Fibroblast of mammary gland (primary cell): ENCODE measurements at regions not wholly inside any gene's neighbourhood (a gene's known extent, or its start where the extent isn't known, plus 50 kb on each side); places are given as distances from the start of the nearest gene placed in this dataset.

ENCODE experiments used
- DNase-seq: peaks from one replicate; pipeline ENCODE4 v3.0.0-alpha.2; 2010; ENCODE audit warnings: low read depth
- H3K4me3 ChIP-seq: 2 replicates; pipeline ENCODE4 v1.5.1; 2011; ENCODE audit warnings: low read depth, mild to moderate bottlenecking, low read length, moderate library complexity; ENCODE audit not compliant: control insufficient read depth
- TF ChIP-seq, protein P1 (sequence below): conservative IDR thresholded peaks from 2 replicates; pipeline ENCODE4 v1.5.1; 2011; ENCODE audit warnings: low read depth, low read length, inconsistent platforms; ENCODE audit not compliant: control insufficient read depth, insufficient read depth

DNA sequence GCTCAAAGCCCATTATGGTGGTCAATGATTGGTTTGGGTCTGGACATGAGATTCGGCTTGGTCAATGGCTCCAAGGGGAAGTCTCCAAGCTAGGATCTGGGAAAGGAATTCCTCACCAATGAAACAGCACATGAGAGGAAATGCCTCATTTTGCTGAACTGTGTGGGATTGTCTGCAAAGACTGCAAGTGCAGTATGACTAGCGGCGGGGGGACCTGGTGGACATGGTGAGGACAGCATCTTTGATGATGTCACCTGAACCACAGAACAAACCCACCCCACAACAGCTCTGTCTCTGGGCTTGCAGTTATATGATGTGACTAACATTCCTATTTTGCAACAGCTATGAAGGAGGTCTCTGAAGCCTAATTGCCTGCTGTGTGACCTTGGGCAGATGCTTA is 50.6 kb upstream of the NKD1 start:
- no peak overlapping the region for H3K4me3 ChIP-seq
- TF ChIP-seq, protein P1, sequence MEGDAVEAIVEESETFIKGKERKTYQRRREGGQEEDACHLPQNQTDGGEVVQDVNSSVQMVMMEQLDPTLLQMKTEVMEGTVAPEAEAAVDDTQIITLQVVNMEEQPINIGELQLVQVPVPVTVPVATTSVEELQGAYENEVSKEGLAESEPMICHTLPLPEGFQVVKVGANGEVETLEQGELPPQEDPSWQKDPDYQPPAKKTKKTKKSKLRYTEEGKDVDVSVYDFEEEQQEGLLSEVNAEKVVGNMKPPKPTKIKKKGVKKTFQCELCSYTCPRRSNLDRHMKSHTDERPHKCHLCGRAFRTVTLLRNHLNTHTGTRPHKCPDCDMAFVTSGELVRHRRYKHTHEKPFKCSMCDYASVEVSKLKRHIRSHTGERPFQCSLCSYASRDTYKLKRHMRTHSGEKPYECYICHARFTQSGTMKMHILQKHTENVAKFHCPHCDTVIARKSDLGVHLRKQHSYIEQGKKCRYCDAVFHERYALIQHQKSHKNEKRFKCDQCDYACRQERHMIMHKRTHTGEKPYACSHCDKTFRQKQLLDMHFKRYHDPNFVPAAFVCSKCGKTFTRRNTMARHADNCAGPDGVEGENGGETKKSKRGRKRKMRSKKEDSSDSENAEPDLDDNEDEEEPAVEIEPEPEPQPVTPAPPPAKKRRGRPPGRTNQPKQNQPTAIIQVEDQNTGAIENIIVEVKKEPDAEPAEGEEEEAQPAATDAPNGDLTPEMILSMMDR: no peak
- DNase-seq: peak; percentile 32

GRCh38 chr16:50496990-50497389 is 51.2 kb upstream of the NKD1 start:
- TF ChIP-seq, protein P1: no peak
- DNase-seq: no peak
- H3K4me3 ChIP-seq: no peak overlapping the region

DNA sequence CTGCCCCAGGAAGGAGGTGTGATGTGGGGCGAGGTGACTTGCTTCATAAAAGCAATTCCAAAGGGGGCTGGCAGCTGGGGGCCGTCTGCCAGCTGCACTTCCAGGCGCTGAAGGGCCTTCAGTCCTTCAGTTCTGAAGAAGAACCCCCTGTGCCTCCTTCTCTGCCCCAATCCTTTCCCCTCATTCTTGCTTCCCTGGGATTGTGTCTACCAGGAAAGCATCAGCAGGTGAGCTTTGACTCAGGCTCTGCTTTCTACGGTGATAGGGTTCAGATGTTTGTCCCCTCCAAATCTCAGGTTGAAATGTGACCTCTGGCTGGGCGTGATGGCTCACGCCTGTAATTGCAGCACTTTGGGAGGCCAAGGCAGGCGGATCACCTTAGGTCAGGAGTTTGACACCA is 52.5 kb upstream of the NKD1 start:
- H3K4me3 ChIP-seq: no peak overlapping the region
- no peak for DNase-seq
- TF ChIP-seq, protein P1: no peak

GRCh38 chr16:50494501-50495491 is 53.4 kb upstream of the NKD1 start:
- no peak overlapping the region for H3K4me3 ChIP-seq
- DNase-seq: no peak

DNA sequence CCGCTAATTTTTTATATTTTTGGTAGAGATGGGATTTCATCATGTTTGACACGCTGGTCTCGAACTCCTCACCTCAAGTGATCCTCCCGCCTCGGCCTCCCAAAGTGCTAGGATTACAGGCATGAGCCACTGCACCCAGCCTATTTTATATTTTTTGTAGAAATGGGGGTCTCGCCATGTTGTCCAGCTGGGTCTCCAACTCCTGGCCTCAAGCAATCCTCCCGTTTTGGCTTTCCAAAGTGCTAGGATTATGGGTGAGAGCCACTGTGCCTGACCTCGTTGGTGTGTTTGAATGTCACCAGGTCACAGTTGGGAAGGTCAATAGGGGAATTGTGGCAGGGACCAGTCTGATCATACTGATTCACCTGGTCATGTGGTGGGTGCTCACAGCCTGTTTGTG is 56.7 kb upstream of the NKD1 start:
- DNase-seq: no peak
- H3K4me3 ChIP-seq: no peak overlapping the region
- TF ChIP-seq, protein P1: no peak

More at GRCh38 chr16:50494501-50495491, 53.4 kb upstream of the NKD1 start:
- TF ChIP-seq, protein P1: no peak

DNA sequence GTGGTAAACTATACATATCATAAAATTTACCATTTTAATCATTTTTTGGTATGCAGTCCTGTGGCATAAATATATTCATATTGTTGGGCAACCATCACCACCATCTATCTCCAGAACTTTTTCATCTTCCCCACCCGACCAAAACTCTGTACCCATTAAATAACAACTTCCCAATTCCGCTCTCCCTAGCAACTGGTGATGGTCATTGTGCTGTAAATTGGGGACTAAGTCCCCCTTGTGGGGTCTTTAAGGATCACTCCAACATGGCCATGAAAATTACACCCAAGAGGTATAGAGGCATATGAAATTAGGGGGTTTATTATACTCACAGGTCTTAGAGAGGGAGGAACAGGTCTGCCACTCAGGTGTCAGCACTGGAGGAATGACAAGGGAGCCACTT is 57.4 kb upstream of the NKD1 start:
- H3K4me3 ChIP-seq: no peak overlapping the region

More for the DNA sequence above, 57.4 kb upstream of the NKD1 start:
- no peak for DNase-seq
- TF ChIP-seq, protein P1: no peak
